ENCODE measurements at regions not wholly inside any gene's neighbourhood (a gene's known extent, or its start where the extent isn't known, plus 50 kb on each side); places are given as distances from the start of the nearest gene placed in this dataset.
"Not testable (repeated sequence)": the region's sequence is repeated elsewhere in the genome, so short reads cannot be mapped to it uniquely, and the experiment has no call there.

GRCh38 chr9:22170556-22170955 lies 161.5 kb upstream of the CDKN2B start:
- no peaks in the 10 kb centered on the region for H3K36me3 Mint-ChIP-seq

GRCh38 chr9:22170990-22171670 lies 162.0 kb upstream of the CDKN2B start:
- CTCF ChIA-PET = no interaction called here
- peaks cover 0 to 4% of the 10 kb centered on the region in 2 donors for H3K27me3 Mint-ChIP-seq
- POLR2A ChIA-PET = no interaction called here

More at GRCh38 chr9:22170556-22170955, 161.5 kb upstream of the CDKN2B start:
- ChIA-PET POLR2A (no interaction called here), CTCF (no interaction called here)
- Histone ChIP-seq H3K36me3 (ENCODE audit: insufficient read depth, low read length) (no peaks in the 10 kb centered on the region), H3K27me3 (ENCODE audit: insufficient read depth, low read length, poor library complexity, severe bottlenecking) (no peaks in the 10 kb centered on the region), H3K4me1 (ENCODE audit: insufficient read depth, low read length) (no peaks in the 10 kb centered on the region), H3K27ac (ENCODE audit: low read depth, low read length) (no peak overlapping the region), H3K4me3 (ENCODE audit: low read length) (no peak overlapping the region), H3K9me3 (ENCODE audit: low read length) (no peaks in the 10 kb centered on the region)
- peaks cover 0 to 5% (median 0%) of the 10 kb centered on the region in 3 donors for H3K4me1 Mint-ChIP-seq
- no peaks in the 10 kb centered on the region for H3K9me3 Mint-ChIP-seq
- H3K4me3 Mint-ChIP-seq = no peak overlapping the region
- DNase-seq = no peak
- no peak overlapping the region for H3K27ac Mint-ChIP-seq
- H3K27me3 Mint-ChIP-seq = peaks cover 0 to 3% of the 10 kb centered on the region in 2 donors

GRCh38 chr9:22171691-22172090 lies 162.6 kb upstream of the CDKN2B start:
- H3K9me3 Mint-ChIP-seq = no peaks in the 10 kb centered on the region
- Histone ChIP-seq H3K4me1 (ENCODE audit: insufficient read depth, low read length) (peaks cover 6% of the 10 kb centered on the region), H3K9me3 (ENCODE audit: low read length) (no peaks in the 10 kb centered on the region), H3K27me3 (ENCODE audit: insufficient read depth, low read length, poor library complexity, severe bottlenecking) (no peaks in the 10 kb centered on the region), H3K27ac (ENCODE audit: low read depth, low read length) (no peak overlapping the region), H3K4me3 (ENCODE audit: low read length) (no peak overlapping the region), H3K36me3 (ENCODE audit: insufficient read depth, low read length) (no peaks in the 10 kb centered on the region)
- CTCF ChIA-PET = no interaction called here
- H3K27ac Mint-ChIP-seq = no peak overlapping the region
- H3K4me3 Mint-ChIP-seq = no peak overlapping the region
- H3K36me3 Mint-ChIP-seq = no peaks in the 10 kb centered on the region
- no peak for DNase-seq
- POLR2A ChIA-PET = no interaction called here
- H3K27me3 Mint-ChIP-seq = peaks cover 0 to 9% of the 10 kb centered on the region in 2 donors
- peaks cover 8 to 16% (median 9%) of the 10 kb centered on the region in 3 donors for H3K4me1 Mint-ChIP-seq

More at GRCh38 chr9:22170990-22171670, 162.0 kb upstream of the CDKN2B start:
- H3K36me3 Mint-ChIP-seq = no peaks in the 10 kb centered on the region
- H3K9me3 Mint-ChIP-seq = no peaks in the 10 kb centered on the region
- peaks cover 2% of the 10 kb centered on the region for H3K4me1 ChIP-seq (ENCODE audit: insufficient read depth, low read length)
- H3K27me3 ChIP-seq (ENCODE audit: insufficient read depth, low read length, poor library complexity, severe bottlenecking) = no peaks in the 10 kb centered on the region
- H3K27ac Mint-ChIP-seq = peak overlapping the region in 1 of 8 donors; percentile 17
- H3K4me3 Mint-ChIP-seq = no peak overlapping the region
- H3K9me3 ChIP-seq (ENCODE audit: low read length) = no peaks in the 10 kb centered on the region
- H3K4me3 ChIP-seq (ENCODE audit: low read length) = no peak overlapping the region
- no peak for DNase-seq
- H3K36me3 ChIP-seq (ENCODE audit: insufficient read depth, low read length) = no peaks in the 10 kb centered on the region
- peaks cover 5 to 11% (median 5%) of the 10 kb centered on the region in 3 donors for H3K4me1 Mint-ChIP-seq
- H3K27ac ChIP-seq (ENCODE audit: low read depth, low read length) = no peak overlapping the region

- DNase-seq = no peak
- H3K9me3 ChIP-seq (ENCODE audit: low read length) = no peaks in the 10 kb centered on the region
- peaks cover 6% of the 10 kb centered on the region for H3K4me1 ChIP-seq (ENCODE audit: insufficient read depth, low read length)
- H3K27ac ChIP-seq (ENCODE audit: low read depth, low read length) = no peak overlapping the region
- no peak overlapping the region for H3K4me3 ChIP-seq (ENCODE audit: low read length)
- ChIA-PET CTCF (no interaction called here), POLR2A (no interaction called here)
- H3K9me3 Mint-ChIP-seq = peaks cover 0 to 4% (median 0%) of the 10 kb centered on the region in 5 donors
- H3K4me3 Mint-ChIP-seq = no peak overlapping the region
- H3K36me3 Mint-ChIP-seq = no peaks in the 10 kb centered on the region
- H3K27me3 Mint-ChIP-seq = peaks cover 2 to 13% of the 10 kb centered on the region in 2 donors
- peaks cover 8 to 16% (median 9%) of the 10 kb centered on the region in 3 donors for H3K4me1 Mint-ChIP-seq
- H3K36me3 ChIP-seq (ENCODE audit: insufficient read depth, low read length) = no peaks in the 10 kb centered on the region
- no peak overlapping the region for H3K27ac Mint-ChIP-seq
- no peaks in the 10 kb centered on the region for H3K27me3 ChIP-seq (ENCODE audit: insufficient read depth, low read length, poor library complexity, severe bottlenecking)
Measured at GRCh38 chr9:22173908-22174307, 164.8 kb upstream of the CDKN2B start.

- H3K27ac Mint-ChIP-seq = peak overlapping the region in 3 of 8 donors; percentile 9 to 18 (median 9)
- peaks cover 8 to 16% (median 9%) of the 10 kb centered on the region in 3 donors for H3K4me1 Mint-ChIP-seq
Measured at GRCh38 chr9:22175972-22176545, 167.0 kb upstream of the CDKN2B start.

GRCh38 chr9:22181021-22181420 lies 171.9 kb upstream of the CDKN2B start:
- H3K4me1 ChIP-seq (ENCODE audit: insufficient read depth, low read length); POLR2A ChIA-PET; H3K9me3 ChIP-seq (ENCODE audit: low read length); H3K27ac ChIP-seq (ENCODE audit: low read depth, low read length); H3K36me3 Mint-ChIP-seq; H3K27me3 ChIP-seq (ENCODE audit: insufficient read depth, low read length, poor library complexity, severe bottlenecking); H3K27ac Mint-ChIP-seq; H3K36me3 ChIP-seq (ENCODE audit: insufficient read depth, low read length); H3K9me3 Mint-ChIP-seq; CTCF ChIA-PET; H3K4me3 ChIP-seq (ENCODE audit: low read length); H3K4me1 Mint-ChIP-seq; H3K4me3 Mint-ChIP-seq; DNase-seq: not testable (repeated sequence)
- H3K27me3 Mint-ChIP-seq = peaks cover 5 to 21% of the 10 kb centered on the region in 2 donors

More at GRCh38 chr9:22175972-22176545, 167.0 kb upstream of the CDKN2B start:
- peak overlapping the region in 1 of 7 donors; percentile 0 for H3K4me3 Mint-ChIP-seq
- Histone ChIP-seq H3K27me3 (ENCODE audit: insufficient read depth, low read length, poor library complexity, severe bottlenecking) (no peaks in the 10 kb centered on the region), H3K4me1 (ENCODE audit: insufficient read depth, low read length) (peaks cover 6% of the 10 kb centered on the region), H3K4me3 (ENCODE audit: low read length) (no peak overlapping the region), H3K27ac (ENCODE audit: low read depth, low read length) (no peak overlapping the region), H3K36me3 (ENCODE audit: insufficient read depth, low read length) (no peaks in the 10 kb centered on the region), H3K9me3 (ENCODE audit: low read length) (no peaks in the 10 kb centered on the region)
- peaks cover 2 to 21% of the 10 kb centered on the region in 2 donors for H3K27me3 Mint-ChIP-seq
- H3K36me3 Mint-ChIP-seq = no peaks in the 10 kb centered on the region
- peaks cover 0 to 4% (median 0%) of the 10 kb centered on the region in 5 donors for H3K9me3 Mint-ChIP-seq
- no peak for DNase-seq
- POLR2A ChIA-PET = no interaction called here
- CTCF ChIA-PET = no interaction called here

GRCh38 chr9:22189471-22189870 lies 180.4 kb upstream of the CDKN2B start:
- no peaks in the 10 kb centered on the region for H3K9me3 Mint-ChIP-seq

GRCh38 chr9:22197000-22197399 lies 187.9 kb upstream of the CDKN2B start:
- CTCF ChIA-PET; H3K9me3 Mint-ChIP-seq; H3K9me3 ChIP-seq (ENCODE audit: low read length); POLR2A ChIA-PET; H3K27ac ChIP-seq (ENCODE audit: low read depth, low read length); DNase-seq; H3K36me3 Mint-ChIP-seq; H3K4me1 ChIP-seq (ENCODE audit: insufficient read depth, low read length); H3K4me3 Mint-ChIP-seq; H3K27ac Mint-ChIP-seq; H3K4me1 Mint-ChIP-seq; H3K4me3 ChIP-seq (ENCODE audit: low read length); H3K36me3 ChIP-seq (ENCODE audit: insufficient read depth, low read length); H3K27me3 ChIP-seq (ENCODE audit: insufficient read depth, low read length, poor library complexity, severe bottlenecking): not testable (repeated sequence)
- H3K27me3 Mint-ChIP-seq = peaks cover 5 to 41% of the 10 kb centered on the region in 2 donors

More at GRCh38 chr9:22189471-22189870, 180.4 kb upstream of the CDKN2B start:
- no peaks in the 10 kb centered on the region for H3K27me3 ChIP-seq (ENCODE audit: insufficient read depth, low read length, poor library complexity, severe bottlenecking)
- H3K9me3 ChIP-seq (ENCODE audit: low read length) = no peaks in the 10 kb centered on the region
- Mint-ChIP-seq H3K4me3 (no peak overlapping the region), H3K4me1 (no peaks in the 10 kb centered on the region), H3K27ac (no peak overlapping the region), H3K27me3 (peaks cover 0 to 13% of the 10 kb centered on the region in 2 donors), H3K36me3 (peaks cover 0 to 2% (median 0%) of the 10 kb centered on the region in 3 donors)
- H3K4me3 ChIP-seq (ENCODE audit: low read length) = no peak overlapping the region
- no peak overlapping the region for H3K27ac ChIP-seq (ENCODE audit: low read depth, low read length)
- H3K36me3 ChIP-seq (ENCODE audit: insufficient read depth, low read length) = no peaks in the 10 kb centered on the region
- DNase-seq = no peak
- no peaks in the 10 kb centered on the region for H3K4me1 ChIP-seq (ENCODE audit: insufficient read depth, low read length)
- ChIA-PET CTCF (no interaction called here), POLR2A (no interaction called here)
